ENCODE measurements at regions not wholly inside any gene's neighbourhood (a gene's known extent, or its start where the extent isn't known, plus 50 kb on each side); places are given as distances from the start of the nearest gene placed in this dataset.

- DNase-seq = no peak
These were observed 554.5 kb downstream of the HACE1 start for GRCh38 chr6:104305206-104305605.

GRCh38 chr6:104301951-104302350 lies 557.8 kb downstream of the HACE1 start:
- no peak for DNase-seq

- DNase-seq = no peak
These were observed 573.1 kb downstream of the HACE1 start for GRCh38 chr6:104286641-104287040.

GRCh38 chr6:104284872-104285271 lies 574.8 kb downstream of the HACE1 start:
- DNase-seq = no peak

- DNase-seq = no peak
These were observed 577.1 kb downstream of the HACE1 start for GRCh38 chr6:104282581-104282980.

- DNase-seq = no peak
These were observed 578.3 kb downstream of the HACE1 start for GRCh38 chr6:104281370-104281769.

GRCh38 chr6:104268389-104268788 lies 591.3 kb downstream of the HACE1 start:
- no peak for DNase-seq

- no peak for DNase-seq
These were observed 592.8 kb downstream of the HACE1 start for GRCh38 chr6:104266922-104267321.

GRCh38 chr6:104256646-104257045 lies 603.1 kb downstream of the HACE1 start:
- DNase-seq = no peak

GRCh38 chr6:104253236-104253635 lies 606.5 kb downstream of the HACE1 start:
- no peak for DNase-seq

GRCh38 chr6:104252276-104252675 lies 607.4 kb downstream of the HACE1 start:
- DNase-seq = no peak

GRCh38 chr6:104251651-104252050 lies 608.1 kb downstream of the HACE1 start:
- DNase-seq = no peak

- no peak for DNase-seq
These were observed 618.9 kb downstream of the HACE1 start for GRCh38 chr6:104240865-104241264.

- DNase-seq = no peak
These were observed 619.7 kb downstream of the HACE1 start for GRCh38 chr6:104239971-104240370.

- no peak for DNase-seq
These were observed 630.7 kb downstream of the HACE1 start for GRCh38 chr6:104229057-104229456.

GRCh38 chr6:104227508-104227907 lies 632.2 kb downstream of the HACE1 start:
- DNase-seq = no peak

GRCh38 chr6:104226790-104227446 lies 632.8 kb downstream of the HACE1 start:
- no peak for DNase-seq

- no peak for DNase-seq
These were observed 641.6 kb downstream of the HACE1 start for GRCh38 chr6:104218116-104218515.

GRCh38 chr6:104214901-104215300 lies 644.8 kb downstream of the HACE1 start:
- DNase-seq = no peak

GRCh38 chr6:104212977-104213668 lies 646.6 kb downstream of the HACE1 start:
- DNase-seq = no peak

- no peak for DNase-seq
These were observed 652.1 kb downstream of the HACE1 start for GRCh38 chr6:104207635-104208034.

GRCh38 chr6:104201557-104201956 lies 658.2 kb downstream of the HACE1 start:
- no peak for DNase-seq

GRCh38 chr6:104187616-104188015 lies 672.1 kb downstream of the HACE1 start:
- no peak for DNase-seq

- DNase-seq = no peak
These were observed 672.9 kb downstream of the HACE1 start for GRCh38 chr6:104186831-104187230.

All from GF-D8 (cell line).